GM19239 (cell line): ENCODE measurements at regions not wholly inside any gene's neighbourhood (a gene's known extent, or its start where the extent isn't known, plus 50 kb on each side); places are given as distances from the start of the nearest gene placed in this dataset.

Source experiments
- DNase-seq: peaks from one replicate; pipeline ENCODE4 v3.0.0; 2011; ENCODE audit warnings: low spot score; ENCODE audit not compliant: insufficient read length
- FAIRE-seq: peaks from 2 replicates; lab custom pipeline; 2011; peaks lifted over from hg19 to GRCh38; lab: Jason Lieb, UNC

DNA sequence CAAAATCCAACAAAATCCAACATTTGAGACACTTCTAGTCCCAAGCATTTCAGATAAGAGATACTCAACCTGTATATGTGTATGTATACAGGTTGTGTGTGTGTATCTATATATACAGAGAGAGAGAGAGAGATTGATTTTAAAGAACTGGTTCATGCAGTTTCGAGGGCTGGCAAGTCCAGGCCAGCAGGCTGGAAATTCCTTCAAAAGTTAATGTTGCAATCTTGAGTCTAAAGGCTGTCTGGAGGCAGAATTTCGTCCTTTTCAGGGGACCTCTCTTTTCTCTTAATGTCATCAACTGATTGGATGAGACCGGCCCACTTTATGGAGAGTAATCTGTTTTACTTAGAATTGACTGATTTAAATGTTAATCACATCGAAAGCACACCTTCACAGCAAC is 199.6 kb upstream of the IL12A start:
- FAIRE-seq (no peak), DNase-seq (no peak)

DNA sequence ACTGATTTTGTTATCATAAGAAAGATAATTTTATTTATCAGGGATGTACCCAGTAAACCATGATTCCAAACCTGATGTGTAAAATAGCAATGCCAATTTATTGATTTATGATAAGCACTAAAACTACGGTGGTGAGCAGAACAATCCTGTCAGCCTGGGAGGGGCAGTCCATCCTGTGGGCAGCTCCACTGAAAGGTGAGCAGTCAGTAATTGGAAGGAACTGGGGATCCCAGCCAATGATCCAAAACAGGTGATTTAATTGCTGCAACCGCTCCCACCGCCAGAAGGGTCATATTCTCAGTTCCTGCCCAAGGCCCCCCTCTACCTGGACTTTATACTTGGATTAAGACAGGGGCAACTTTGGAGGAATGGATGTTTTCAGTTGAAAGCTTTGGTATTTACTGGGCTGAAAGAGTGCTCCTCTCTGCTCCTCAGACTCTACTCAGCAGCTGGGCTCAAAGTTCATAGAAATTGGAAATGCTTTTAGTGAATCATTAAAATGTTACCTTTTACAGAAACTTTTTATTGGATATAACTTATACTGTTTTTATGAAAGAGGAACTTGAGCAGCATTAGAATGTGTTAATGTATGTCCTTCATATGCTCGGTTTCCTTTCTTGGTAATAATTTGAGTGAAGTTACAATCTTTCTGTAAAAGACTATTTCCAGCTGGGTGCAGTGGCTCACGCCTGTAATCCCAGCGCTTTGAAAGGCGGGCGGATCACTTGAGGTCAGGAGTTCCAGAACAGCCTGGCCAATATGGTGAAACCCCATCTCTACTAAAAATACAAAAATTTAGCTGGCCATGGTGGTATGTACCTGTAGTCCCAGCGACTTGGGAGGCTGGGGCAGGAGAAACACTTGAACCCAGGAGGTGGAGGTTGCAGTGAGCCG is 198.6 kb upstream of the IL12A start:
- FAIRE-seq (no peak), DNase-seq (no peak)

DNA sequence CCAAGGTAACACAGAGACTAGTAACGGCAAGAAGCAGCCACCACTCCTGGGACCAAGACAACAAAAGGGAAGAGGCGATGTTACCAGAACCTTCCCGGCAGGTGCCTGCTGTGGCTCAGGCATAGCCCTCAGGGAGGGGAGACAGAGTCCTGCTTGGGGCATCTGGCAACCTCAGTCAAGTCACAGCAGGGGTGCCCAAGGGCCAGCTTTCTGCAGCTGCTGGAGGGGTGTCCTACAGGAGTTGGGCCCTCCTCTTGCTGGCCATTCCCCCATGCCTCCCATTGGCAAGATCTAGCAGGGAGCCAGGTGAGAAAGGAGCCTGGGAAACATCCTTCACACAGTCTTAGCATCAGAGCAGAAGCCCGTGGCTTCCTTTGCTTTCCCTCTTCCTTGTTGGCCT is 197.3 kb upstream of the IL12A start:
- FAIRE-seq (no peak), DNase-seq (no peak)

DNA sequence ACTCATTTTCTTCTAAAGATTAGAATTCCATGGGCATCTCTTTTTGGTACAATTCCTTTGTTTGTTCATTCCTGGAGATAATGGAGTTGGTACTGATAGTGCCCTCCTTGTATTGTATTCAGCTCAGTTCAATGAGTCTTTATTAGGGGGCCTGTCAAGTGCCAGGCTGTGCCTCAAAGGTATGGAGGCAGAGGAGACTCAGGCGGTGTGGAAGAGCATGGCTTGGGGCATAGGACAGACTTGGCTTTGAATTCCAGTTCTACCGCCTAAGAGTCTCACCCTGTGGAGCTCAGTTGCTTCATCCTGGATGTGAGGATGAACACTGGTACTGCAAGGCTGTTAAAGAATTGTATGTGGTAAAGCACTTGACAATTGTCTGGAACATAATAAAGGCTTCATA is 196.6 kb upstream of the IL12A start:
- no peak for FAIRE-seq

DNA sequence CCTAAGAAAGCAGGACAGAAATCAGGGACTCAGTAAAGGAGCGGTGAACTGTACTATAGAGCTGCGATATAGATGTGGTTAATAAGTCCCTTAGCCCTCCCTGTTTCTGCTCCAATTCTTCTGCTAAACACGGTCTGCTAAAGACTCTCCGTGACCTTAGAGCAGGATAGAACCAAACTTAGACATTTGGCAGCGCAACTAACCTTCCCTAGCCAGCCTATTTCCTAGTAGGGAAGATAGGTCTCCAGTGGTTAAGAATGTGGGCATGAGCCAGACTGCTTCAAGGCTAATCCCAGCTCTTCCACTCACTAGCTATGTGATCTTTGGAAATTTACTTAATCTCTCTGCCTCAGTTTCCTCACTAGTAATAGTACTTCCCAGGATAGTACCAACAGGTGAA is 193.6 kb upstream of the IL12A start:
- DNase-seq (no peak), FAIRE-seq (no peak)

More for the DNA sequence above, 196.6 kb upstream of the IL12A start:
- no peak for DNase-seq

DNA sequence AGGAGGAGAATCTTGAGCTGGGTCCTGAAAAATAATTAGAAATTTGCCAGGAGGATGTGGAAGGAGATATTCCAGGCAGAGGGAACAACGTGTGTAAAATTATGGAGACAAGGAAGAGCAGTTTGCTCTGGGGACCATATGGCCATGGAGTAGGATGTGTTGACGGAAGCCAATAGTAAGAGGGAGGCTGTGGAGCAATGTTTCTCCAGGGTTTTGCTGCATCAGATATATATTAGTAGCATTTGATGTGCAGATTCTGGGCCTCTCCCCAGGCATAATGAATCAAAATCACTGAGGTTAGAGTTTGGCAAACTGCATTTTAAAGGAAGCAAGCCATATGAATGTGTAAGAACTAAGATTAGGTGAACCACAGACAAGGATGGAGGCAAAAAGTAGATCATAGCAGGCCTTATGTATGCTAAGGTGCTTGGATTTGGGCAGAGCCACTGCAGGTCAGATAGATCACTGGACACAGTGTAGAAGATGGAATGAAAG is 192.9 kb upstream of the IL12A start:
- DNase-seq (no peak), FAIRE-seq (no peak)

DNA sequence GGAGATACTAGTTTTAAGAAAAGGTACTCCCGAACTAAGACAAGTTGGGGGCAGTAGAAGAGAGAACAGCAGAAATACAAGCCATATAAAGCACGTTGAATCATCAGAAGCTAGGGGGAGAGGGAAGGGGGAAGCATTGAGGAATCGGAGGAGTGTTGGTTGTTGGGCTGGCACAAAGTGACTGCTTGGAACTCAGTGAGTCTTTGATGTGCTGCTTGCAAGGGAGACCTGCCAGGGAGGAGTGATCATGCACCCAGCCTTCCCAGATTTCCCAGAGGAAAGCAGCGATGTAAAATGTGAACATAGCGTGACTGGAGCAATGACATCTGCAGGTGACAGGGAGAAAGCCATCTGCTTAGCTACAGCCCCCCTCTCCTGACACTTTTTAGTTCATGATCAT is 192.4 kb upstream of the IL12A start:
- no peak for FAIRE-seq
- no peak for DNase-seq

DNA sequence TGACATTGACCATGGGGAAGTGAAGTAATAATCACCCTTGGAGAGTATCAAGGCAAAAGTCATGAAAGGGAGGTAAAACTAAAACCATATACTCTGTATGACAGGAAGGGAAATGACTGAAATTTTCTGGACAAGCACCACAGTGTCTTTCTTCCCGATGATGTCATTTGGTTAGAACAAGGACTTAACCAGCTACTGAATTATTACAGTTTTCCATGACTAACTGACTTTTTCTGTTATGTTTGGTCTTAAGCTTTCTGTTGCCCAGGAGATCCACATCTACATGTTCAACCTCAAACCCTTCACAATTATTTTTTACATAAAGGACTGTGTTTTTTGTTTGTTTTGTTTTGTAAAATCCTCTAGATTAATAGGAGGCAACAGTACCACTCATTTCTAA is 191.9 kb upstream of the IL12A start:
- FAIRE-seq, result no peak
- DNase-seq, result no peak

DNA sequence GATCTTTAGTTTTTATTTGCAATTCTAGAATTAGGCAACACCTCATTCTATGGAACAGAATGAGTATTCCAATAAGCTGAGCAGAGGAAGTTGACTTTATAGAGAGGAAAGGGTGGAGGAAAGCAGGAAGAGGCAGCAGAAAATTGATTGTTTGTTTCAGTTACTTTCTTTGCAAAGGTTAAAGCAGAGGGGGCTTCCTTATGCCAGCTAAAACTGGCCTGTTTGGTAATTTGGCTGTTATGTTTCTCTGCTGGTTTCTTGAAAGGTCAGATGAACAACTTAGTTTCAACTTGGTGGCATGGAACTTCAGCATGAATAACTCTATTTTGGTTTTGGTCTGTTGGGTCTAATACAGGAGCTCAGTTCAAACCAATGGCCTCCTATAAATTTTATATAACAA is 190.9 kb upstream of the IL12A start:
- FAIRE-seq (no peak), DNase-seq (no peak)

DNA sequence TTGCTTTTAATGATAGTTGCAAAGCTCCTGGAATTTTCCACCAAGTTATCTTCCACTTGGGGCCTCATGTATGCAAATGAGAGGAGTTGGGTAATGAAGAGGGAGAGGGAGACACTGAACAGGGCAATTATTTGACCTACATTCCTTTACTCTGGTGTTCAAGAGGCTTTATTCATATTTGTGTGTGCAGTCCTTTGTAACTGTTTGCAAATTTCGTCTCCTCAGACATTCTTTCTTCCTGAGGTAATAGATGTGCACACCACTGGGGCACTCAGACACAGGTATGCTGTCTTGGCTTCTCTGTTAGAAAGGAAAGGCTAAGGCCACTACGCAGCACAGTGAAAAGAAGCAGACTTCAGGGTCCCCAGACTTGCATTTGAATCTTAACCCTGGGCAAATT is 189.7 kb upstream of the IL12A start:
- DNase-seq, result no peak
- FAIRE-seq, result no peak

DNA sequence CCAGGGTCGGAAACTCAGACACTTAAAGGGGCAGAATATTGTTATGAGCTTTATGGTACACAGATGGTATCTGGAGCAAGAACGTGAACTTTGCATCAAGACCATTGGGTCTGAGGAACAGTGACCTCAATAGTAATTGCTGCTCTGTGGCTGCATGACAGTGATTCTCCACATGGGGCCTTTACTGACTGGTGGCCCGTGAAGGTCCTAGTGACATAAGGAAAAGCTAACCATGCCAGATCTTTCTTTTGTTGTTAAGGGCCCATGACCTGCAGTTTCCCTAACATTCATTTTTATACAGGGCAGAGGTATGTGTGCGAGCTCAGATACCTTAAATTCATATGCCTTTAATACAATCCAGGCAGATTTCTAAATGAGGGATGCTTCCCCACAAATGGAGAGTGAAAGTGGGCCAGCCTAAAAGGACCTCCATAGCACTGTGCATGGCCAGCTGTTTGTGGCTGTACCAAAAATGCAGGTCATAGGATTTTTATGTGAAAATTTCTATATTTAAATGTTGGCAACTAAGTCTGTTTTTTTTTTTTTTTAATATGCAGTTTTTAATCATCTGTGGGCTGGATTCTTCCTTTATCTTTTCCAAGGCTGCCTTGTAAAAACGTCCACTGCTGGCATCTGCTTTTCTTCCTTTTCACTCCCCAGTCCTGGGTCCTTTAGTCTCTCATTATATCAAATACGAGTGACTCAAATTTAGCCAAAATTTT is 188.0 kb upstream of the IL12A start:
- FAIRE-seq, result no peak
- DNase-seq, result no peak

DNA sequence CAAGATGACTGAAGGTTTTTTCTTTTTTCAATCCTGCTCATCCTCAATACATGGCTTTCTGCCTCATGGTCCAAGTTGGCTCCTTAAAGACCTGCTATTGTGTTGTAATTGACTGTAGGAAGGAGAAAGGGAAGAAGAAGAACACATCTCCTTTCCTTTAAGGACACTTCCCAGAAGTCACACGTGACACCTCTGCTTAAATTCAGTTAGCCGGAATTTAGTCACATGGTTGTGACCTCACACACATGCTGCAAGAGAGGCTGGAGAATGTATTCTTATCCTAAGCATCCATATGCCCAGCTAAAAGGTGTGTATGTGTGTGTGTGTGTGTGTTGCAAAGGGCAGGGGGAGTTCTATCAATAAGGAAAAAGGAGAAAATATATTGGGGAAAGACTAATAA is 185.8 kb upstream of the IL12A start:
- FAIRE-seq (no peak), DNase-seq (no peak)

DNA sequence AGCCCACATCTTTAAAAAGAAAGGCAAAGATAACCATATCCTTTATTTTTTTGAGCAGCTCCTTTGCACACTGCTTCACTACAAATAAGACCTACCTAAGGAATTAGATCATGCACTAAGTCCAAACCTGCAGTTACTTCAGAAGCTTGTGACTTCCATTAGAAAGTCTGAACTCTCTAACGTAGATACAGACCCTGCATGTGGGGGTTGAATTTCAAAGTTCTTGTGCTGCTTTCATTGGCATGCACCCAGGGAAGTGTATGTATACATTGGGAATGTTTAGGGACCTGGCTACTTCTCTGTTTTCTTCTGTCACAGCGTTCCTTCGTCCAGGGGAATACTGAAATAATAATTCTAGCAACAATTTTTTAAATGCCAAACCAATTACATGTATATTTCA is 185.2 kb upstream of the IL12A start:
- FAIRE-seq, result no peak
- DNase-seq, result no peak

DNA sequence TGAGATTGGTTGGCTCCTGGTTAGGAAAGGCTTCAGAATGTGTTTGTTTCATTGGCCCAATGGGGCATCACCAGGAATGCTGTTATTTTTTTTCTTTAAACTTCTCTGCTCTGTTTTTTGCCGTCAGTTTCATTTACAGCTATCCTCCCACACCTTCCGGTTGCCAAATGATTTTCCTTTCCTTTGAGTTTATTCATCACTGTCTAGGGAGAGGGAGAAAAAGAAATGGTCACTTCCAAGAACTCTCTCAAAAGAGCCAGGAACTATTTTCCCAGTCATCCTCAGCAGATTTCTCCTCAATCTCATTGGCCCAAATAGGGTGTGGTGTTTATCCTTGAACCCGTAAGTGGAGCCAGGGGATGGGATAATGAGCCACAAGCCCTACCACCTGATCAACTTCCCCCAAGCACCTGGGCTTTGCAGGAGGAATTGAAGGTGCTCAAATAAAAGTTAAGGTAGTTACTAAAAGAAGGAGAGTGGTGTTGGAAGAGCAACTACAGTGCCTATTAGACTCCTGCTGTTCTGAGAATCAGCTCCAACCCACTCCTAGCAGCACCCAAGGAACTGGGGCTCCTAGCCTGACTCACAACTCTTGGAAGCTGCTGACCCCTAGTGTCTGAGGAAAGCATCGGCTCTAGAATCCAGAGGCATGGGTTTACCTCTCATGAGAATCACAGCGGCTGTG is 183.8 kb upstream of the IL12A start:
- peak; percentile 86 for FAIRE-seq

DNA sequence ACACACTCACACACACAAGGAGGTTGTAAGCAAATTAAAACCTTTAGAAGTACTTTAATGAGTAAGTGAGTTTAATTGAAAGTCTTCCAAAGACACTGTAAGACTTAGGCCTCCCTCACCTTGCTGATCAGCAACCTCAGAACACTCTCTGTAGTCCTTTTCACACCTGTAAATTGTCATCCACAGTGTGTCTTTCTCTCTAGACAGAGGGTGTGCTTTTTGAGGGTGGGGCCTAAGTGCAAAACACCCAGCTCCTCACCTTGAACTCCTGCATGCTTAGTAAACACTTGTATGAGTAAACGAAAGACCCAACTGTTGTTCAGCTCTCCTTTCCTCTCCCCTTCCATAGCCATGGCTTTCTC is 183.2 kb upstream of the IL12A start:
- no peak for DNase-seq
- no peak for FAIRE-seq

More for the DNA sequence above, 183.8 kb upstream of the IL12A start:
- DNase-seq, result peak; percentile 49

DNA sequence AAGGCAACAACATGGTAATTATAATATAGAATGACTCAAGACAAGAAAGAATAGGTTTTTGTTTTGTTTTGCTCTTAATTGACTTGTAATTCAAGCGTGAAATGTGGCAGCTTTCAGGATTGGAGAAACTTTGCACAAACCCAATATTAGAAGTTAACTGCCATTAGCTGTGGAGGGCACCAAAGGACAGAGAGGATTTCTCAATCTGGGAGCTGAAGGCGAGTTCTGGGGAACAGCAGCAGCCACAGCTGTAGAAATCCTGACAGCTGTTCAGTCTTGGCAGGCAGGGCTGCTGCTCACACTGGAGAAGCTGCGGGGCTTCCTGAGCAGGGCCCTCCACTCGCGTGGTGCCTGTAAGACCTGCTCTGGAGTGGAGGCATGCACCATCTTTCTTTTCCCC is 182.2 kb upstream of the IL12A start:
- FAIRE-seq (no peak), DNase-seq (no peak)

DNA sequence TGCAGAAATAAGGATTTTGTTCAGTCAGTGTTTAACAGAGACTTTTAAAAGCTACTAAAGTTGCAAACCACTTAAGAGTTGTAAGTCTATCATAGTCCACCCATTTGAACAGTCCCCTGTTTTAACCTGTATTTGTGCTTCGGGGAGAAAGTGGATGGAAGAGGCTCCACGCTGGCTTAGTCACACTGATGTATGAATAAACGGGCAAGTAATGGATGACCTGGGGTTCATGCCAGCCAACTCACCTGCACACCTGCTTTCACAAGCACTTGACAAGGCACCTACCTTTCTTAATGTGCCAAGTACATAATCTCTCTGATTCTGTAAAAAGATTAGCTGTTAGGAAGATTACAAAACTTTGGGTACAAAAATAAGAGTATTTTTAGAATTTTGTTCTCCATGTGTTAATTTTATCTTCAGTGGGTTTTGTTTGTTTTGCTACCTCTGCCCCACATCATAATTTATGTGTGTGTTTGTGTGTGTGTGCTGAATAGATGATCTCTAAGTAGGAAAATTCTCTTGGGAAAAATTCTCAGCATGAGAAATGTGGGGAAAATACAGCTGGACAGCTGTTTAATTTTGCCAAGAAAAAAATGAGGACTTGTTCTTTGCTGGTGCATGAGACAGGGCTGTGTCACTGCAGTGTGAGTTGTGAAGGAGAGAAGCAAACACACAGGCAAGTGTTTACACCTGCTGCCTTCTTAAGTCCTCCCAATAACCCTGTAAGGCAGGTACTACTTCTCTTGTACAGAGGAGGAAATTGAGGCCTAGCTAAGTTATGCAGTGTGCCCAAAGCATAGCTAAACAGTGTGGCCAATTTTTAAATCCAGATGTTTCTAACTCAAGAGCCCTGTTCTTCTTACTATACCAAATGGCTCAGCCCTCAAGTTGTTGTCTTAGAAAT is 181.2 kb upstream of the IL12A start:
- DNase-seq (no peak), FAIRE-seq (no peak)

DNA sequence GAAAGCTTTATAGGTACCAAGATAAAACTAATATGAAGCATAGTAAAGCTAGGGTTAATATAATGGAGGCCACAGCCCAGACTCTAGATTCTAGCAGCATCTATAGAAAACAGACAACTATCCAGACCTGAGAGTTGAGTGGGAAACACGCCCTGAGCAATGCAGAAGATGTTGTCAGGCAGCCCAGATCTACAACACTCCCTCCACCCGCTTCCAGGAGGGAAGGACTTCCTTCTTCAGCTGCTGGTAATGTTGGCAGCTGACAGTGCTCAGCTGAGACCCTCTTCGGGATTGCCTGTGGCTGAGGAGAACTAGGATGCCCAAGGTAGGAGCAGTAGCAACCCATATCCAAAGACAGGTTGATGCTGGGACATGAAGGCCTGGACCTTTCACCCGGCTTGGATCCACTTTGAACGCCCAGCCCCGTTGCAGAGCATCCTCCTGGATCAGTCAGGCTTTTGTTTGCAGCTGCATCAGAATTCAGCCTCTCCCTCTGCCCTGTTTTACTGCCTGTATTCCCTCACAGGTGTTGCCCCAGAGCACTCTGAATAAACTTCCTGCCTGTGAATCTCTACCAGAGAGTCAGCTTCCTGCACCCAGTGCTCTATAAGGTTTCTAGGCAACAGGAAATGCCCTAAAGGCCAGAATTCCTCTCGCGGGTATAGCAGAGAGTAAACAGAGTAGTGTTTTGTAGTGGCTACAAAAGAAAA is 174.7 kb upstream of the IL12A start:
- DNase-seq (no peak), FAIRE-seq (no peak)

DNA sequence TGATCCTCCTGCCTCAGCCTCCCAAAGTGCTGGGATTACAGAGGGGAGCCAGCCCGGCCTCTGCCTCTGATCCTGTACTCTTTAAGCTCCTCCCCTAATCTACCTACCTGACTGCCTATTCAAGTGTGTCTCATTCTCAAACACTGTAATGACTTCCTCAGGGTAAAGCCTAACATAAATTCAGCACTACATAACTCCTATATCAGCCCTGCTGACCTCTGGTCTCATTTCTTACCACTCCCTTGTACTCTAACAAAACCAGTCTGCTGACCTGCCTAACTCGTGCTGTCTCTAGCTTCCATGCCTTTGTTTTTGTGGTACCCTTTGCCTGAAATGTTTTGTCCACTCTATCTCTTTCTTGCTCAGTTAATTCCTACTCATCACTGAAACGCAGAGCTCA is 172.1 kb upstream of the IL12A start:
- DNase-seq, result no peak
- FAIRE-seq, result no peak
